Tibial nerve (tissue), 4 donors: ENCODE measurements at regions not wholly inside any gene's neighbourhood (a gene's known extent, or its start where the extent isn't known, plus 50 kb on each side); places are given as distances from the start of the nearest gene placed in this dataset.

Source experiments
- DNase-seq, 2 donors: peaks; one replicate each; pipeline ENCODE4 v3.0.0-alpha.2; 2019; ENCODE audit warnings: low spot score in 2 of 2
- H3K27ac ChIP-seq, 4 donors: fragments of 200-600 bp; sonication (generic) in 3 of 4; one replicate each; pipeline ENCODE4 v1.5.1; 2017 to 2019; ENCODE audit warnings: mild to moderate bottlenecking in 1 of 4
- H3K27me3 ChIP-seq, 2 donors: fragments of 200-600 bp; sonication (generic) in 1 of 2; one replicate each; pipeline versions ENCODE4 v1.5.1 to v1.6.0; 2017 to 2019
- H3K36me3 ChIP-seq, 3 donors: fragments of 200-600 bp; sonication (generic); one replicate each; pipeline ENCODE4 v1.5.1; 2018 to 2019
- H3K4me1 ChIP-seq, 4 donors: fragments of 200-600 bp; sonication (generic) in 3 of 4; one replicate each; pipeline ENCODE4 v1.5.1; 2017 to 2019
- H3K4me3 ChIP-seq, 4 donors: fragments of 200-600 bp; sonication (generic) in 3 of 4; one replicate each; pipeline ENCODE4 v1.5.1; 2017 to 2019; ENCODE audit warnings: mild to moderate bottlenecking in 1 of 4, moderate library complexity in 1 of 4
- H3K9me3 ChIP-seq, 4 donors: fragments of 200-600 bp; sonication (generic) in 3 of 4; one replicate each; pipeline ENCODE4 v1.5.1; 2017 to 2019
- CTCF ChIP-seq, 5 experiments: fragments of 200-600 bp in 3 of 5; fragments of 450-650 bp in 2 of 5; sonication (generic) in 3 of 5; IDR thresholded peaks; one replicate each; pipeline ENCODE4 v1.5.1; 2016 to 2019; ENCODE audit warnings: antibody characterized with exemption in 5 of 5, mild to moderate bottlenecking in 3 of 5, moderate library complexity in 2 of 5
- EP300 ChIP-seq, 2 donors: sonication (generic); formaldehyde crosslinking; IDR thresholded peaks; one replicate each; pipeline ENCODE4 v1.6.1; 2017; ENCODE audit warnings: antibody characterized with exemption in 2 of 2, mild to moderate bottlenecking in 1 of 2
- POLR2A ChIP-seq, 2 donors: fragments of 450-650 bp; IDR thresholded peaks; one replicate each; pipeline ENCODE4 v1.6.1; 2017; ENCODE audit warnings: antibody characterized with exemption in 2 of 2, mild to moderate bottlenecking in 2 of 2, moderate library complexity in 2 of 2
- WGBS, 2 donors: methylation state at CpG; one replicate each; pipeline ENCODE4 v1.1.5; 2018; 5-methylcytosine and 5-hydroxymethylcytosine counted together

- 66 to 68% methylated on average over 2 of the region's 2 CpGs for whole genome bisulfite sequencing, 2 donors
These were observed 263.5 kb downstream of the FOXG1 start for GRCh38 chr14:29030121-29030520.

GRCh38 chr14:29030970-29031369, 264.4 kb downstream of the FOXG1 start:
- peaks cover 0 to 13% (median 0%) of the 10 kb centered on the region in 4 donors for H3K9me3 ChIP-seq
- 63 to 95% methylated on average over 2 of the region's 2 CpGs for WGBS, 2 donors
- no peaks in the 10 kb centered on the region for H3K4me1 ChIP-seq
- H3K27me3 ChIP-seq = no peaks in the 10 kb centered on the region
- TF ChIP-seq EP300 (IDR thresholded peaks at IDR 0.05) (no peak), CTCF (IDR thresholded peaks at IDR 0.05) (no peak), POLR2A (IDR thresholded peaks at IDR 0.05) (no peak)
- no peaks in the 10 kb centered on the region for H3K36me3 ChIP-seq
- no peak overlapping the region for H3K27ac ChIP-seq
- DNase-seq = no peak
- H3K4me3 ChIP-seq = no peak overlapping the region

More at GRCh38 chr14:29030121-29030520, 263.5 kb downstream of the FOXG1 start:
- TF ChIP-seq EP300 (IDR thresholded peaks at IDR 0.05) = no peak
- TF ChIP-seq POLR2A (IDR thresholded peaks at IDR 0.05) = no peak
- no peak for TF ChIP-seq CTCF (IDR thresholded peaks at IDR 0.05)
- Histone ChIP-seq H3K4me3 (no peak overlapping the region), H3K27me3 (no peaks in the 10 kb centered on the region), H3K36me3 (no peaks in the 10 kb centered on the region), H3K4me1 (no peaks in the 10 kb centered on the region), H3K27ac (no peak overlapping the region), H3K9me3 (peaks cover 0 to 13% (median 0%) of the 10 kb centered on the region in 4 donors)
- no peak for DNase-seq

DNA sequence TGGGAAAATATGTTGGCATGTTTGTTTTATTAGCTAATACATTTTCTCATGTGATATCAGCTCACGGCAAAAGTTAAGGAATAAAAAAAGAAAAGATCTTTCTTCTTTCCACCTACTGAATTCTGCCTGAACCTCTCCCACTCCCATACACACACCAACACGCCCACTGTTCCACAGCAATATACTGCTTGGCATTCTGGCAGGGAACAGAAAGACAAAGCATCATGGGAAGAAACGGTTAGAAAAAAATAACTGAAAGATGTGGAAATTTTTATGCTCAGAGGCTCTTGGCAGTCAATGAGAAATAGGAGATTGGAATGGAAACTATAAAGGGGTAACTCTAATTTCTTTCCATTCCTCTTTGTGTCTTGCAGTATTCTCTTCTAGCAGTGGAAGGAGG, 268.5 kb downstream of the FOXG1 start:
- TF ChIP-seq POLR2A (IDR thresholded peaks at IDR 0.05) (no peak), CTCF (IDR thresholded peaks at IDR 0.05) (no peak), EP300 (IDR thresholded peaks at IDR 0.05) (no peak)
- Histone ChIP-seq H3K4me1 (no peaks in the 10 kb centered on the region), H3K27me3 (no peaks in the 10 kb centered on the region), H3K27ac (peak overlapping the region in 1 of 4 donors; percentile 14), H3K9me3 (no peaks in the 10 kb centered on the region), H3K36me3 (no peaks in the 10 kb centered on the region), H3K4me3 (no peak overlapping the region)
- 32 to 38% methylated on average over 3 of the region's 3 CpGs for WGBS, 2 donors
- DNase-seq = no peak

- no peak for DNase-seq
- no peaks in the 10 kb centered on the region for H3K9me3 ChIP-seq
- H3K27me3 ChIP-seq = no peaks in the 10 kb centered on the region
- H3K4me3 ChIP-seq = no peak overlapping the region
- TF ChIP-seq POLR2A (IDR thresholded peaks at IDR 0.05) = no peak
- TF ChIP-seq CTCF (IDR thresholded peaks at IDR 0.05) = no peak
- H3K27ac ChIP-seq = no peak overlapping the region
- no peaks in the 10 kb centered on the region for H3K36me3 ChIP-seq
- no peaks in the 10 kb centered on the region for H3K4me1 ChIP-seq
These were observed 270.8 kb downstream of the FOXG1 start for GRCh38 chr14:29037411-29037810.

DNA sequence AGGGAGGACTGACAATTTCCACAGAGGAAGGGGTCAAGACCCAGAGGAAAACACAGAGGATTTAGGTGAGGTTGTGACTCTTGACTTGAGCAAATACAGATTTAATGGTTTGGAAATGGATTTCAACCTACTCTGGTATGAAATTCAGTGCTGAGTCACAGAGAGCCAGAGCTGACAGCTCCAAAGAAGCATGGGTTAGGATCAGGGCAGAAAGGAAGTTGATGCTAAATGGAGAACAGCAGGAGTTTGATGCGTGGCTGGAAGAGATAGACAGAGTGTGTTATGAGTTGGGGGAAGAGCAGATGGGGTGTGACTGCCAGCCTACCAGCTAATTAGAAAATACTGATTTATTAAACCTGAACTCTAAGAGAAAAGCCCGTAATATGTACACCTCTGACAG, 272.6 kb downstream of the FOXG1 start:
- no peak overlapping the region for H3K4me3 ChIP-seq
- 55 to 57% methylated on average over 2 of the region's 2 CpGs for WGBS, 2 donors
- TF ChIP-seq CTCF (IDR thresholded peaks at IDR 0.05) (no peak), POLR2A (IDR thresholded peaks at IDR 0.05) (no peak), EP300 (IDR thresholded peaks at IDR 0.05) (no peak)
- no peak overlapping the region for H3K27ac ChIP-seq
- no peaks in the 10 kb centered on the region for H3K4me1 ChIP-seq
- no peaks in the 10 kb centered on the region for H3K36me3 ChIP-seq
- no peaks in the 10 kb centered on the region for H3K27me3 ChIP-seq
- H3K9me3 ChIP-seq = no peaks in the 10 kb centered on the region
- DNase-seq = no peak
